GM12892 (cell line): ENCODE measurements at regions not wholly inside any gene's neighbourhood (a gene's known extent, or its start where the extent isn't known, plus 50 kb on each side); places are given as distances from the start of the nearest gene placed in this dataset.

ENCODE experiments used
- POLR2A ChIP-seq: IDR thresholded peaks from 2 replicates; pipeline ENCODE4 v1.6.1; 2011; ENCODE audit warnings: low read depth, low read length, control low read depth
- POLR2AphosphoS5 ChIP-seq: IDR thresholded peaks from 2 replicates; pipeline ENCODE4 v1.6.1; 2011; ENCODE audit warnings: low read depth, low read length, control low read depth

GRCh38 chr1:5223206-5223605, 568.8 kb downstream of the AJAP1 start:
- no peak for TF ChIP-seq POLR2A
- no peak for TF ChIP-seq POLR2AphosphoS5
